ENCODE measurements at regions not wholly inside any gene's neighbourhood (a gene's known extent, or its start where the extent isn't known, plus 50 kb on each side); places are given as distances from the start of the nearest gene placed in this dataset.

DNA sequence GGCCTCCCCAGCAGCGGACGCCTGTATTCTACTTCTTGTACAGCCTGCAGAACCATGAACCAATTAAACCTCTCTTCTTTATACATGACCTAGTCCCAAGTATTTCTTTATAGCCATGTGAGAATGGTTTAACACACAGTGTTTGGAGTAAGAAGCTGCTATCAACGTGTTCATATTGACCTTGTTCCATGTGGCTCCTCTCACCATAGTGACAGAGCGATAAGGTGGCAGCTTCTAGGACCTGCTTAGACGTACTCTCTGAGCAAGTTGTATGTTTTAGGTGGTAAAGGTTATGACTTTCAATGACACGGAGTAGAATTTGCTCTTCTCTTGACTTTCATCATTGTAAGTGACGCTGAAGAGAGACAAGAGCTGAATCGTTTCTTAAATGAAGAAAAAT lies 157.7 kb upstream of the SLCO3A1 start:
- TF ChIP-seq, protein P1, sequence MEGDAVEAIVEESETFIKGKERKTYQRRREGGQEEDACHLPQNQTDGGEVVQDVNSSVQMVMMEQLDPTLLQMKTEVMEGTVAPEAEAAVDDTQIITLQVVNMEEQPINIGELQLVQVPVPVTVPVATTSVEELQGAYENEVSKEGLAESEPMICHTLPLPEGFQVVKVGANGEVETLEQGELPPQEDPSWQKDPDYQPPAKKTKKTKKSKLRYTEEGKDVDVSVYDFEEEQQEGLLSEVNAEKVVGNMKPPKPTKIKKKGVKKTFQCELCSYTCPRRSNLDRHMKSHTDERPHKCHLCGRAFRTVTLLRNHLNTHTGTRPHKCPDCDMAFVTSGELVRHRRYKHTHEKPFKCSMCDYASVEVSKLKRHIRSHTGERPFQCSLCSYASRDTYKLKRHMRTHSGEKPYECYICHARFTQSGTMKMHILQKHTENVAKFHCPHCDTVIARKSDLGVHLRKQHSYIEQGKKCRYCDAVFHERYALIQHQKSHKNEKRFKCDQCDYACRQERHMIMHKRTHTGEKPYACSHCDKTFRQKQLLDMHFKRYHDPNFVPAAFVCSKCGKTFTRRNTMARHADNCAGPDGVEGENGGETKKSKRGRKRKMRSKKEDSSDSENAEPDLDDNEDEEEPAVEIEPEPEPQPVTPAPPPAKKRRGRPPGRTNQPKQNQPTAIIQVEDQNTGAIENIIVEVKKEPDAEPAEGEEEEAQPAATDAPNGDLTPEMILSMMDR (conservative IDR thresholded peaks at IDR 0.05; ENCODE audit: low read length) = no peak
- TF ChIP-seq EZH2phosphoT487 (IDR thresholded peaks at IDR 0.05; ENCODE audit: borderline replicate concordance, low read depth, low read length) = no peak
